ENCODE measurements at regions not wholly inside any gene's neighbourhood (a gene's known extent, or its start where the extent isn't known, plus 50 kb on each side); places are given as distances from the start of the nearest gene placed in this dataset.
A peak's percentile ranks its signal among the peaks of the same experiment; 100 is the strongest.
"Not testable (repeated sequence)": the region's sequence is repeated elsewhere in the genome, so short reads cannot be mapped to it uniquely, and the experiment has no call there.

DNA sequence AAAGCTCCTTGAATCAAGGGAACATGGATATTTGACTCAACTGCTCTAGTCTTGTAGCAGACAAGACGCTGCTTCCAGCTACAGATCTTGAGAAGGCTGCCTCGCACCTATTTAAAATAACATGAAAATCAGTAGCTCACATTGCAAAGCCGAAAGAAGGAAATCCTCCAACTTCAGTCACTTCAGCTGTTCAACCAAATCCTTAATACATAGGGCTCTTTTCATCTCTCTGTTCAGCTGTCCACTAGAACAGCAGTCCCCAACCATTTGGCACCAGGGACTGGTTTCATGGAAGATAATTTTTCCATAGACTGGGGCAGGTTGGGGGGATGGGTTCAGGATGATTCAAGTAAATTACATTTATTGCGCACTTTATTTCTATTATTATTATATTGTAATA is 1116.0 kb upstream of the TMEM132C start:
- no peak for DNase-seq (ENCODE audit: low spot score)

DNA sequence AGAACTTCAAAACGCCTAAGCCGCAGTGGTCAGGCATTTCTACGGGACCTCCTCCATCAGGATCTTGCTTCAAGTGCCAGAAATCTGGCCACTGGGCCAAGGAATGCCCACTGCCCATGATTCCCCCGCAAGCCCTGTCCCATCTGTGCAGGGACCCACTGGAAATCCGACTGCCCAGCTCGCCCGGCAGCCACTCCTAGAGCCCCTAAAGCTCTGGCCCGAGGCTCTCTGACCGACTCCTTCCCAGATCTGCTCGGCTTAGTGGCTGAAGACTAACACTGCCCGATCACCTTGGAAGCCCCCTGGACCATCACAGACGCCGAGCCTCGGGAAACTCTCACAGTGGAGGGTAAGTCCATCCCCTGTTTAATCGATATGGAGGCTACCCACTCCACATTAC is 1113.0 kb upstream of the TMEM132C start:
- no peak for DNase-seq (ENCODE audit: low spot score)

DNA sequence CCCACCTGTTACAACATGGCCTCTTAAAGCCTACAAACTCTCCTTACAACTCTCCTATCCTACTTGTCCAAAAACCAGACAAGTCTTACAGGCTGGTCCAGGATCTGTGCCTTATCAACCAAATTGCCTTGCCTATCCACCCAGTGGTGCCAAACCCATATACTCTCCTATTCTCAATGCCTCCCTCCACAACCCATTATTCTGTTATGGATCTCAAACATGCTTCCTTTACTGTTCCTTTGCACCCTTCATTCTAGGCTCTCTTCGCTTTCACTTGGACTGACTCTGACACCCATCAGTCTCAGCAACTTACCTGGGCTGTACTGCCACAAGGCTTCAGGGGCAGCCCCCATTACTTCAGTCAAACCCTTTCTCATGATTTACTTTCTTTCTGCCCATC is 1112.1 kb upstream of the TMEM132C start:
- DNase-seq (ENCODE audit: low spot score) = not testable (repeated sequence)

DNA sequence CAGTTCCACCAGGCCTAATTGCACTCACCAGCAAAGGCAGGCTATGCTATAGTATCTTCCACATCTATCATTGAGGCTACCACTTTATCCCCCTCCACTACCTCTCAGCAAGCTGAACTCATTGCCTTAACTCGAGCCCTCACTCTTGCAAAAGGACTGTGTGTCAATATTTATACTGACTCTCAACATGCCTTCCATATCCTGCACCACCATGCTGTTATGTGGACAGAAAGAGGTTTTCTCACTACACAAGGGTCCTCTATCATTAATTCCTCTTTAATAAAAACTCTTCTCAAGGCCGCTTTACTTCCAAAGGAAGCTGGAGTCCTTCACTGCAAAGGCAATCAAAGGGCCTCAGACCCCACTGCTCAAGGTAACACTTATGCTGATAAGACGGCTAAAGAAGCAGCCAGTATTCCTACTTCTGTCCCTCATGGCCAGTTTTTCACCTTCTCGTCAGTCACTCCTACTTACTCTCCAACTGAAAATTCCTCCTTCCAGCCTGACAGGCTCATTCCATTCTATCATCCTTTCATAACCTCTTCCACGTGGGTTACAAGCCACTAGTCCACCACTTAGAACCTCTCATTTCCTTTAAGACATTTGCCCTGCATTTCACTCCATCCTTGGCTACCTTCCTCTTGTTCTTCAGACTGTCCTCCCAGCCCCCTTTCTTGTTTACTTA is 1110.9 kb upstream of the TMEM132C start:
- not testable (repeated sequence) for DNase-seq (ENCODE audit: low spot score)

DNA sequence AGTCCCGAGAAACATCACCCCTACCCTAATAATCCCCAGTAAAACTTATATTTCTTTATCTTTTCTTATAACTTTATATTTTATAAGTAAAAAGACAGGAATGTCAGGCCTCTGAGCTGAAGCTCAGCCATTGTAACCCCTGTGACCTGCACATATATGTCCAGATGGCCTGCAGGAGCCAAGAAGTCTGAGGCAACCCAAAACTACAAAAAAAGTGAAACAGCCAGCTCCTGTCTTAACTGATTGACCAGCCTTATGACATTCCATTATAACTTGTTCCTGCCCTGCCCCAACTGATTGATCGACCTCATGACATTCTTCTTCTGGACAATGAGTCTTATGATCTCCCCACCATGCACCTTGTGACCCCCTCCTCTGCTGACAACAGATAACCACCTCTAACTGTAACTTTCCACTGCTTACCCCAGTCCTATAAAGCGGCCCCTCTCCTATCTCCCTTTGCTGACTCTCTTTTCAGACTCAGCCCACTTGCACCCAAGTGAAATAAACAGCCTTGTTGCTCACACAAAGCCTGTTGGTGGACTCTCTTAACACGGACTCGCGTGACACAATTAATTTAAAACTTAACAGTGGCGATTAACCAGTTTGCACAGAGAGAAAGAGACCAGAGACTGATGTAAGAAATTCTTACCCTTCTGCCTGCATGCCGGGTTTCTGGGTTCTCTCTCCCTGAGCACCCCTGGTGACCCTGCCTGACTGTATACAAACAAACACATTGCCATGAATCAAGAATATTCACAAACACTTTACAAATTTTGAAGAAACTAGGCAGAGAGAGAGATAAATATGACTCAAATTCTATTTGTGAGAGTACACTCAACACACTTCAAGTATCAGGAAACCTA is 1109.2 kb upstream of the TMEM132C start:
- not testable (repeated sequence) for DNase-seq (ENCODE audit: low spot score)

DNA sequence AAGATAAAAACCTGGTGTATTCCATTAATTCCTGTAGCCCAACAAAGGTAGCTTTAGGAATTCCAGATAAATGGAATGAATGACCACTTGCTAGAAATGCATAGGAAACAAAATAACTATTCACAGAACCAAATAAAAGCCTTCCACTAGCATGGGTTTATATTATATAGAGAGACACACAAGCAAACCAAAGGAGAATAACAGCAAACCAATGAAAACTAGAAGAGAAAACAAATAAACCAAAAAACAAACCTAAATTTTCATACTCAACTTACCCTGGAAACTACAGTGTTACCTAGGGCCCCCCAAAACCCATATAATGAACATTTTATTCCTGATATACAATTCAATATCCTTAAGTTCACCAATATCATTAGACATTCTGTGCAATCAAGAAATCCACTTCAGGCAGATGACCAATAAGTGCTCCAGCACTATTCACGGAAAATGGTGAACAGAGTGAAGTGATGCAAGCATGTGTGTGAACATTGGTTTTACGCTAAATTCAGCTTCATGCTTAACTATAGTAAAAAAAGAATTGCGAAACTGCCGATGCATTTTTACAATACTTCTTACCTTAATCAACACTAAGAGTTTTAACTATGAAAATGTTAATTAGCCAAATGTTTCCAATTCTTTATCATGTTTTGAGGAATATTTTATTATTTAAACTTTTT is 1108.4 kb upstream of the TMEM132C start:
- no peak for DNase-seq (ENCODE audit: low spot score)

DNA sequence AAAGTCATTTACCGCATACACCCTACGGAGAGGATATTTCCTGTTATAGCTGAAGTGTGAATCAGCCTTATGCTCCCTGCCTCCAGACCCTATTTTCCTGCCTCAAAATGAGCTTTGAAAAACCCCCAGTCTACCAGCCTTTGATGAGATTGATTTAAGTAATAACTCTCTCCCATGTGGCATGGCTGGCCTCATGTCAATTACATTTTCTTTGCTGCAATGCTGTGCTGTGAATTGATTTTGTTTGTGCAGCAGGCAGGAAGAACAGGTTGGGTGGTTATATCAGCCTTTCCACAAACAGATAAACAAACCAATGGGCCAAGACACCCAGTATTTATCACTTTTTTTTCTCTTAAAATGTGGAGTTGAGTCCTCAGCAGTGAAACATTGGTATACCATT is 1105.5 kb upstream of the TMEM132C start:
- no peak for DNase-seq (ENCODE audit: low spot score)

DNA sequence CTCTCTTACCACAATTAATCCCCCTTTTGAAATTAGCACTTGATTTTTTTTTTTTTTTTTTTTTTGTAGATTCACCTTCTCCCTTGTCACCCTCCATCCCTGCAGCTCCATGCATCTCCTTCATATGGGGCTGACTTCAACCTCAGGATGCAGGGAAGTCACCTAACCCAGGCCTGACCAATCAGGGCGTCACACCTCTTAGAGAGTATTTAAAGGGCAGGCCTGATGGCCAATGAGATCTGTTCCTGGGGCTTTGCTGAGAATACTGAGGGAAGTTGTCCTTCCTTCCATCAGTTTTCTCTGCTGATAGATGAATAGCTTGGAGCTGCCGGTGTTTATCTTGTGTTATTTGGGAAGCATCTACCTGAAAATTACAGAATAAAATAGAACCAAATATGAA is 1104.7 kb upstream of the TMEM132C start:
- DNase-seq (ENCODE audit: low spot score) = no peak

DNA sequence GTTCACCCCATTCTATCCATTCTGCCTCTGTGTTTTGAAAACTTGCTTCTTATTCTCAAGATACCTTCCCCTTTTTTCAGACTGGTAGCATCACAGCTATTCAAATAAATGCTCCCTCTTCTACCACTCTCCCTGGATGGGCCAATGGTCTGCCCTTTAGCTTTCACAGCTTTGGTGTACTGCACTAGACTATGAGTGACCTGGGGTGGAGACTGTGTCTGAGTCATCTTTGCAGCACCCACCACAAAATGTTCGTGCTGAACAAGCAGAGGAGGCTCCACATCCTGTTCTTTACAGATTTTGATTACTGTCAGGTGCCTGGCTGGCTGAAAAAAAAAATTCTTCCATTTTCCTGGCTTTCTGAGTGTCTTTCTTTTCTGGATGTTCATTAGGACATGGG is 1104.1 kb upstream of the TMEM132C start:
- DNase-seq (ENCODE audit: low spot score) = peak; percentile 36

DNA sequence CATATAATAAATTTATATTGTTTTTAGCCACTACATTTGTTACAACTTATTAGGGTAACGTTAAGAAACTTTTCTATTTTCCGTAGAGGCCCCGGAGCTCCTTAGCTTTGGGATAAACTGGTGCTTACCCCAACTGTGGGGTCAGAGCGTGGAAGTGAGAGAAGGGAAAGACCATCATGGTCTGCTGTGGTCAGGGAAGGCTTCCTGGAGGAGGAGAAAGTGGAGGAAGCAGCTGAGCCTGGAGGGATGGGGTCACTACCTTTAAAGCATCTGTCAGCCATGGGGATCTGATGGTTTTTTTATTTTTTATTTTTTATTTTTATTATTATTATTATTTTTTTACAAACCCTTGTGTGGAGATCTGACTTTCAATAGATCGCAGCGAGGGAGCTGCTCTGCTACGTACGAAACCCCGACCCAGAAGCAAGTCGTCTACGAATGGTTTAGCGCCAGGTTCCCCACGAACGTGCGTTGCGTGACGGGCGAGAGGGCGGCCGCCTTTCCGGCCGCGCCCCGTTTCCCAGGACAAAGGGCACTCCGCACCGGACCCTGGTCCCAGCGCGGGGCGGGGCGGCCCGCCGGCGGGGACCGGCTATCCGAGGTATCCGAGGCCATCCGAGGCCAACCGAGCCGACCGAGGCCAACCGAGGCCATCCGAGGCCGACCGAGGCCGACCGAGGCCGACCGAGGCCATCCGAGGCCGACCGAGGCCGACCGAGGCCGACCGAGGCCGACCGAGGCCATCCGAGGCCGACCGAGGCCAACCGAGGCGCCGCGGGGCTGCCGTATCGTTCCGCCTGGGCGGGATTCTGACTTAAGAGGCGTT is 1101.2 kb upstream of the TMEM132C start:
- DNase-seq (ENCODE audit: low spot score) = peak; percentile 89

DNA sequence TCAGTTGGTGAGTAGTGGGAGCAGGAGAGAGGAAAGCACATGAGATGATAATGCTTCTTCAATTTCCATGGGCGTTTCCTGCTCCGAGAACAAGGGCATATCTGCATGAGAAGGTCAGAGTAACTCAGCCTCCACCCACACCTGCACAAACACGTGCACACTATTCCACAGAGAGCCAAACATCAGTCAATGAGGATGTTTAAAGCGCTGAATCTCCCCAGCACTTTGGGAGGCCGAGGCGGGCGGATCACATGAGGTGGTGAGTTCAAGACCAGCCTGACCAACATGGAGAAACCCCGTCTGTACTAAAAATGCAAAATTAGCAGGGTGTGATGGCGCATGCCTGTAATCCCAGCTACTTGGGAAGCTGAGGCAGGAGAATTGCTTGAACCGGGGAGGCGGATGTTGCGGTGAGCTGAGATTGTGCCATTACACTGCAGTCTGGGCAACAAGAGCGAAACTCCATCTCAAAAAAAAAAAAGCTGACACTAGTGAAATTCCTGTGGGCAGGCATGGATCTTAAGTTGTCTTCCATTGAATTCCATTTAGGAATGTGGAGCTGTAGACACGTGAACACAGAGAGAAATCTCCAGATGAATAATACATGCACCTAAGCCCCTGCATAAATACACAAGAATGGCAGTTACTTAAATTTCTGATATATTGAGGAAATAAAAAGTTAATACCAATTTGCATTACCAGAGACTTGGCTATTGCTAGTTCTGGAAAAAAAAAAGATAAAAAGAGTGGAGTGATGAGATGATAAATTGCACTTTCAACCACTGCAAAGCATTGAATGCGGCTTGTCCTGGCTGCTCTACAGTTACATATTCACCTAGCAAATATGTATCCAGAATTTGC is 1097.4 kb upstream of the TMEM132C start:
- no peak for DNase-seq (ENCODE audit: low spot score)

DNA sequence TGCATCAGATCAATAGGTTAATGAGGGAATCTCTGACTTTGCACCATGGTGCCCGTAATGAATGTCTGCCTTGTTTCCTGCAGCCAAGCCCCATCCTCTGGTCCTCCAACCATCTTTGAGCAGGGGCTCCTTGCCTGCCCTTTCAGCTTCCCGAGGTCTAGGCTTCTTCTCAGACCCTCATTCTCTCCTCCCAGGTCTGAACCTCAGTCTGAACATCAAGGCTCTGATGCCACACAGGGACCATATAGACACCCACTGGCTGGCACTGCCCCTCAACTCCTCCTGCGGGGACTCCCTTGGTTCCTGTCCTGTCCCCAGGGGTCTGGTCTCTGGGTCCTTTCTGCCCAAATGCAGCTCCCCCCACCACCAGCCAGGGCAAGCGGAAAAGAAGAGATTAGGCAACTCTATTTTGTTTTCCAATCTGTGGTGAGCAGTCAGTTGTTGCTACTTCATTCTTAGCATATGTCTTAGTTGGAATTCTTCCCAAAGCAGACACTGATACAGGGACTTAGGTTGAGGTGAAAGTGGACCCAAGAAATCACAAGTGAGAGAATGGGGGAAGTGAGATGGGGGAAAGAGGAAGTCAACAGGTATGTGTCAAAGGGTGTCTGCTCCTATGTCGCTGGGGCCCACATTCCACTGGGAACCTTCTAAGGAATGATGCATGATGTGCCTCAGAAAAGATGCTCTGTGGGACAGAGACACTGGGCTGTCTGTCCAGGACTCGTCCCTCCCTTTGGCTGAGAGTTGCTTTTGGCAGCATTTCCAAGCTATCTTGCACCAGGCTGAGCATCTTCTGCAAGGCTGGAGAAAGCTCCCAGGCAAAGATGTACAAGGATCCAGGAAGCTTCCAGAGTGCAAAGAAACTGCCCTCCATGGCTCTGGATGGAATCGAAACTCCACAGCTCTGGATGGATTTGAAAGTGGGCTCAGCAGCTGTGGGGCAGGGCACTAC is 1096.5 kb upstream of the TMEM132C start:
- DNase-seq (ENCODE audit: low spot score) = no peak

DNA sequence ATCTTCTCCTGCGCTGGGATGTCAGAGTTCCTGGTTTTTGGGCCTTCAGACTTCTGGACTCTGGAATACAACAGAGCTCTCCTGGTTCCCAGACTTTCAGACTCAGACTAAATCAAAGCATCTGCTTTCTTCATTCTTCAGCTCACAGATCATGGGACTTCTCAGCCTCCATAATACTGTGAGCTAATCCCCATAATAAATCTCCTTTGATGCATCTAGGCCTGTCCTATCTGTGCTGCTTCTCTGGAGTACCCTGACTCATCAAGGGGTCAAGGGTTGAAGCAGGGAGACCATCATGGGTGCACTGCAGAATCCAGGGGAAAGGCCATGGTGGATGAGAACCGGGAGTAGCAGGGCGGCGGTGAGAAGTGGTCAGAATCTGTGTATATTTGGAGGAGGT is 1094.1 kb upstream of the TMEM132C start:
- DNase-seq (ENCODE audit: low spot score) = no peak

DNA sequence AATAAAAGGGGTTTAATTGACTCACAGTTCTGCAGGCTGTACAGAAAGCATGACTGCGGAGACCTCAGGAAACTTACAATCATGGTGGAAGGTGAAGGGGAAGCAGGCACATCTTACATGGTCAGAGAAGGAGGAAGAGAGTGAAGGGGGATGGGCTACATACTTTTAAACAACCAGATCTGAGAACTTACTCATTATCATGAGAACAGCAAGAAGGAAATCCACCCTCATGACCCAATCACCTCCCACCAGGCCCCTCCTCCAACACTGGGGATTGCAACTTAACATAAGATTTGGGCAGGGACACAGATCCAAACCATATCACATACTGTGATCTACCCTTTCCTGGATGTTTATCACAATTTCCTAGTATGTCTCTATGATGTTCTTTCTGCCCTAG is 1093.0 kb upstream of the TMEM132C start:
- DNase-seq (ENCODE audit: low spot score) = not testable (repeated sequence)

DNA sequence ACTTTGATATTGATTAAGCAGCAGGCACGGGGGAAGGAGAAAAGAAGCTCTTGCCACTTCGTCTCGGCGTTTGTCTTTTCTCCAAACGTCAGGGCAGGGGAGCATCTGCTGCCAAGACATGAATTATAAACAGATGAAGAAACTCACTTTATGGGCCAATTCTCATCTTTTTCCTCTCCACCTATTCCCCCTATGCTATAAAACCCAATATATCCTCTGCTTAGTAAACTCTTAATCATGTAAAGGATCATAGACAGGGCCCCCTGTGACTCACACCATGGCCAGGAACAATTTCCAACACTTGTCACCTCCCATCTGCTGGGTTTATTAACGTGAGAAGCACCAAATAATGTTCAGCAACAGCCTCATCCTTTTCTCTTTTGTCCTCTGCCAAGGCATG is 1092.1 kb upstream of the TMEM132C start:
- no peak for DNase-seq (ENCODE audit: low spot score)

DNA sequence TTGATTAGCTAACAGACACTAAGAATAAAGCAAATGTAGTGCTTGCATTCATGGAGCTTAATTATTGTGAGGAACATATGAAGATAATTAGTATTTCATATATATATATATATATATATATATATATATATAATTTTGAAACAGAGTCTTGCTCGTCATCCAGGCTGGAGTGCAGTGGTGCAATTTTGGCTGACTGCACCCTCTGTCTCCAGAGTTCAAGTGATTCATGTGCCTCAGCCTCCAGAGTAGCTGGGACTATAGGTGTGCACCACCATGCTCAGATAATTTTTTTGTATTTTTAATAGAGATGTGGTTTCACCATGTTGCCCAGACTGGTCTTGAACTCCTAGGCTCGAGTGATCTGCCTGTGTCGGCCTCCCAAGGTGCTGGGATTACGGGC is 1091.6 kb upstream of the TMEM132C start:
- no peak for DNase-seq (ENCODE audit: low spot score)

DNA sequence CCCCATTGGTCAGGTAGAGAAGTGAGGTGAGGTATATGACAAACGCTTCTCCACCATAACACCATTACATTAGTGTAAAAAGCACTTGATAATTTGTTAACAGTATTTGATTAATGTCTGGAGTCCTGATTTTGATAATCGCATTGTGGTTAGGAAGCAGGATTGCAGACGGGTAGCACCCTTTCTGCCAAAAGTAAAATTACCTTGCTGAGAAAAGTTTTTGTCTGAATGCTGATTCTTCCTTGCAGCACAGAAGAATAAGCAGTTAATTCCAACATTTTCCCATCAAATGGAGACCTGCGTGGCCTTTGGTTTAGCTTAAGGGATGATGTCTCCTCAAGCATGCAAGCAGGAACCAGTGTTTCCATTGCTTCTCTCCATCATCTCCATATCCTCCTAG is 1090.2 kb upstream of the TMEM132C start:
- DNase-seq (ENCODE audit: low spot score) = no peak

DNA sequence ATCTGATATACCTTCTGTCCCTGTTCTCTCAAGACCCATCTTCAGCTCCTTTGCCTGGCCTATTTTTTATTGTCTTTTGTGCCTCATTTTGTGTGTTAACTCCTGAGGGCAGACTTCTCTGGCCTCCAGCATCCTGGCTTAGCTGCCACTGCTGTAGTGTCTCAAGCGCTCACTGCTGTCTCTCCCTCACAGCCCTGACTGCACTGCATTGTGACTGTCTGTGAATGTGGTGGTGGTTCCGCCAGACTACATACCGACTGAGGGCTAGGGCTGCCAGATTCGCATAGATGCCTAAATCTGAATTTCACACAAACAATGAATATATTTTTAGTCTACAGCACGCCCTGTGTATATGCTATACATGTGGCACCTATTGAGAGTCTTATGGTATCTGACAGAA is 1088.9 kb upstream of the TMEM132C start:
- no peak for DNase-seq (ENCODE audit: low spot score)

DNA sequence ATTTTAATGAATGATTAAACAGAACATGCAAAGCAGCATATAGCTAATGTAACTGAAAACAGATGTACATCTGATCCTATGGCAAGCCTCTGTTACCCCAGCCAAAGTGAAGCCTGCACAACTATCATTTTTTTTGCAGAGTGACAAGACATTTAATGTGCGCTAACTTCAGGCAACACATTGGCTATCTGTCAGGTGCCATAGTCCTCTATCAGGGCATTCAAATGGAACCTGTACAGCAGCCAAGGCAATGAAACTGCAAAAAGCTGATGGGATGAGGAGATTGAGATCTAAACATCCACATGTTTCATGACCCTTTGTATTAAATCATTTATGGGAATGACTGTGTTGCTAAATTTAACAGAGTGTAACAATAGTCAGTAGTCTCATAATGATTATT is 1088.5 kb upstream of the TMEM132C start:
- DNase-seq (ENCODE audit: low spot score) = no peak

DNA sequence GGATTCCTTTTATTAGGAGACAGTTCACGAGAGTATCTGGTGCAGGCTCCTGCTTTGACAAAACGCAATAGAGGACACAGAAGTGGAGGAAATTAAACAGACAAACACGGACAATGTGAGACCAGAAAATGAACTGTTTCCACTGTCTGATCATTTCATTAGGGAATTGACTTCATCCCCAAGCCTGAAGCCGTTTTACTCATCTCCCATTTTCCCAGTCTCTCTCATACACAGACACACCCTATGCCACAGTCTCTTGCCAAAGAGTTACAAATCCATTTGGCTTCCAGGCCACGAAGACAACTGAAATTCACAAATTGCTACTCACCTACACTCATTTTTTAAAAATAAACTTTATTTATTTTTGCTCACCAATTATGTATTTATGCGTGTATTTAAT is 1087.8 kb upstream of the TMEM132C start:
- no peak for DNase-seq (ENCODE audit: low spot score)

Measured in HT-29 (cell line).